AG04450 (cell line): ENCODE measurements at regions not wholly inside any gene's neighbourhood (a gene's known extent, or its start where the extent isn't known, plus 50 kb on each side); places are given as distances from the start of the nearest gene placed in this dataset.

Source experiments
- CTCF ChIA-PET: fragments of 300-600, 350-600 bp; formaldehyde crosslinking; extraction: SDS; loops from one replicate; lab custom pipeline; 2022; ENCODE audit warnings: antibody characterized with exemption, inconsistent platforms; lab: Charles Lee
- POLR2A ChIA-PET: fragments of 350-600 bp; formaldehyde crosslinking; extraction: SDS; loops from one replicate; lab custom pipeline; 2021; ENCODE audit warnings: antibody characterized with exemption, inconsistent platforms; lab: Yijun Ruan, JAX
- DNase-seq: peaks from one replicate; pipeline ENCODE4 v3.0.0-alpha.2; 2011; ENCODE audit warnings: low read depth, low spot score
- H3K27ac ChIP-seq: one replicate; pipeline ENCODE4 v1.5.1; 2012; ENCODE audit warnings: low read depth, low read length, control low read depth
- H3K27me3 ChIP-seq: one replicate; pipeline ENCODE4 v1.6.0; 2012; ENCODE audit warnings: low read length; ENCODE audit not compliant: control insufficient read depth, insufficient read depth
- H3K4me3 ChIP-seq: 2 replicates; pipeline ENCODE4 v1.5.1; 2011; ENCODE audit warnings: mild to moderate bottlenecking, low read depth, low read length, control low read depth
- H3K9me3 ChIP-seq: 2 replicates; pipeline ENCODE4 v1.5.1; 2012; ENCODE audit warnings: low read length; ENCODE audit not compliant: control insufficient read depth, insufficient read depth
- CTCF ChIP-seq: IDR thresholded peaks from 2 replicates; pipeline ENCODE4 v1.5.1; 2011; ENCODE audit warnings: low read depth, low read length, control low read depth, inconsistent platforms

GRCh38 chr14:104282332-104283196, 144.2 kb downstream of the KIF26A start:
- no peak for DNase-seq
- no peak for TF ChIP-seq CTCF
- Histone ChIP-seq H3K4me3 (no peak overlapping the region), H3K9me3 (peaks cover 96% of the 10 kb centered on the region), H3K27ac (no peak overlapping the region), H3K27me3 (no peaks in the 10 kb centered on the region)
- CTCF ChIA-PET: no interaction called here
- POLR2A ChIA-PET: no interaction called here

- Histone ChIP-seq H3K27ac (no peak overlapping the region), H3K4me3 (no peak overlapping the region), H3K9me3 (peaks cover 96% of the 10 kb centered on the region), H3K27me3 (no peaks in the 10 kb centered on the region)
- POLR2A ChIA-PET: no interaction called here
- TF ChIP-seq CTCF: no peak
- CTCF ChIA-PET: no interaction called here
- no peak for DNase-seq
Observed at GRCh38 chr14:104283197-104284106, 145.1 kb downstream of the KIF26A start.

- H3K4me3 ChIP-seq: no peak overlapping the region
- H3K9me3 ChIP-seq: peaks cover 98% of the 10 kb centered on the region
- ChIA-PET CTCF (no interaction called here), POLR2A (no interaction called here)
- DNase-seq: no peak
- no peak for TF ChIP-seq CTCF
- no peak overlapping the region for H3K27ac ChIP-seq
- no peaks in the 10 kb centered on the region for H3K27me3 ChIP-seq
Observed at GRCh38 chr14:104284107-104284592, 145.8 kb downstream of the KIF26A start.

GRCh38 chr14:104284636-104285507, 146.5 kb downstream of the KIF26A start:
- TF ChIP-seq CTCF: no peak
- ChIA-PET CTCF (no interaction called here), POLR2A (no interaction called here)
- Histone ChIP-seq H3K27ac (no peak overlapping the region), H3K9me3 (peaks cover 98% of the 10 kb centered on the region), H3K4me3 (no peak overlapping the region), H3K27me3 (no peaks in the 10 kb centered on the region)
- no peak for DNase-seq
